BJ (cell line): ENCODE measurements at regions not wholly inside any gene's neighbourhood (a gene's known extent, or its start where the extent isn't known, plus 50 kb on each side); places are given as distances from the start of the nearest gene placed in this dataset. TPM values are rescaled to one million over a fixed set of nuclear protein-coding genes. Genes with fewer than 3 reads are reported as not detected.

ENCODE experiments used
- small RNA-seq: library from RNA; depleted of rRNA; stranded (forward); fragments of <200 nt; gene quantifications from one replicate; pipeline ENCODE3, GENCODE V24; 2012; ENCODE audit warnings: low replicate concordance, low read depth; ENCODE audit not compliant: insufficient read length

Small RNAs in the stretch of these regions (small RNA-seq; reads per million reads assigned to genes)
- gene AL161616.1 = not detected
